ENCODE measurements at regions not wholly inside any gene's neighbourhood (a gene's known extent, or its start where the extent isn't known, plus 50 kb on each side); places are given as distances from the start of the nearest gene placed in this dataset.
"Not testable (repeated sequence)": the region's sequence is repeated elsewhere in the genome, so short reads cannot be mapped to it uniquely, and the experiment has no call there.

GRCh38 chr1:3998086-3998485, 98.0 kb upstream of the C1orf174 start:
- TF ChIP-seq CTCF (conservative IDR thresholded peaks at IDR 0.05; ENCODE audit: low read depth, low read length), result no peak
- H3K4me3 ChIP-seq (ENCODE audit: low read depth, low read length), result no peak overlapping the region
- DNase-seq (ENCODE audit: low read depth), result no peak

- H3K4me3 ChIP-seq (ENCODE audit: low read depth, low read length); DNase-seq (ENCODE audit: low read depth): not testable (repeated sequence)
Measured at GRCh38 chr1:3999514-3999913, 99.4 kb upstream of the C1orf174 start.

- no peak overlapping the region for H3K4me3 ChIP-seq (ENCODE audit: low read depth, low read length)
- no peak for TF ChIP-seq CTCF (conservative IDR thresholded peaks at IDR 0.05; ENCODE audit: low read depth, low read length)
- no peak for DNase-seq (ENCODE audit: low read depth)
Measured at GRCh38 chr1:3999941-4000735, 100.1 kb upstream of the C1orf174 start.

- TF ChIP-seq CTCF (conservative IDR thresholded peaks at IDR 0.05; ENCODE audit: low read depth, low read length), result no peak
- H3K4me3 ChIP-seq (ENCODE audit: low read depth, low read length), result no peak overlapping the region
- no peak for DNase-seq (ENCODE audit: low read depth)
Measured at GRCh38 chr1:4000811-4001251, 100.8 kb upstream of the C1orf174 start.

GRCh38 chr1:4001461-4001860, 101.4 kb upstream of the C1orf174 start:
- TF ChIP-seq CTCF (conservative IDR thresholded peaks at IDR 0.05; ENCODE audit: low read depth, low read length), result no peak
- H3K4me3 ChIP-seq (ENCODE audit: low read depth, low read length), result no peak overlapping the region
- no peak for DNase-seq (ENCODE audit: low read depth)

- no peak overlapping the region for H3K4me3 ChIP-seq (ENCODE audit: low read depth, low read length)
- no peak for TF ChIP-seq CTCF (conservative IDR thresholded peaks at IDR 0.05; ENCODE audit: low read depth, low read length)
- DNase-seq (ENCODE audit: low read depth), result no peak
Measured at GRCh38 chr1:4002061-4002521, 102.0 kb upstream of the C1orf174 start.

GRCh38 chr1:4002741-4003140, 102.7 kb upstream of the C1orf174 start:
- DNase-seq (ENCODE audit: low read depth), result no peak
- no peak overlapping the region for H3K4me3 ChIP-seq (ENCODE audit: low read depth, low read length)
- TF ChIP-seq CTCF (conservative IDR thresholded peaks at IDR 0.05; ENCODE audit: low read depth, low read length), result no peak

Data from choroid plexus epithelial cell (primary cell).